Nephron (organoid): ENCODE measurements at regions not wholly inside any gene's neighbourhood (a gene's known extent, or its start where the extent isn't known, plus 50 kb on each side); places are given as distances from the start of the nearest gene placed in this dataset.

ENCODE experiments used
- H3K27ac Mint-ChIP-seq, 3 experiments: 2 replicates each; pipeline ENCODE4 v1.8.0; 2020; ENCODE audit warnings: mixed read lengths in 3 of 3, mild to moderate bottlenecking in 2 of 3, moderate library complexity in 1 of 3
- H3K27me3 Mint-ChIP-seq: 2 replicates; pipeline ENCODE4 v1.8.0; 2021; ENCODE audit warnings: low read depth, mild to moderate bottlenecking, moderate library complexity, mixed read lengths
- H3K36me3 Mint-ChIP-seq: 2 replicates; pipeline ENCODE4 v1.8.0; 2020; ENCODE audit warnings: low read depth, mixed read lengths
- H3K4me1 Mint-ChIP-seq: 2 replicates; pipeline ENCODE4 v1.8.0; 2020; ENCODE audit warnings: mixed read lengths
- H3K4me3 Mint-ChIP-seq, 3 experiments: 2 replicates each; pipeline ENCODE4 v1.8.0; 2020; ENCODE audit warnings: mild to moderate bottlenecking in 3 of 3, mixed read lengths in 3 of 3, moderate library complexity in 2 of 3
- H3K9me3 Mint-ChIP-seq: 2 replicates; pipeline ENCODE4 v1.8.0; 2020; ENCODE audit warnings: mixed read lengths
- TF ChIP-seq, protein P1 (sequence below), 3 experiments: fragments of 200-600 bp; sonication (generic); IDR thresholded peaks; one replicate each; pipeline ENCODE4 v1.5.0; 2021; ENCODE audit warnings: antibody characterized with exemption in 3 of 3; ENCODE audit not compliant: unreplicated experiment in 3 of 3

DNA sequence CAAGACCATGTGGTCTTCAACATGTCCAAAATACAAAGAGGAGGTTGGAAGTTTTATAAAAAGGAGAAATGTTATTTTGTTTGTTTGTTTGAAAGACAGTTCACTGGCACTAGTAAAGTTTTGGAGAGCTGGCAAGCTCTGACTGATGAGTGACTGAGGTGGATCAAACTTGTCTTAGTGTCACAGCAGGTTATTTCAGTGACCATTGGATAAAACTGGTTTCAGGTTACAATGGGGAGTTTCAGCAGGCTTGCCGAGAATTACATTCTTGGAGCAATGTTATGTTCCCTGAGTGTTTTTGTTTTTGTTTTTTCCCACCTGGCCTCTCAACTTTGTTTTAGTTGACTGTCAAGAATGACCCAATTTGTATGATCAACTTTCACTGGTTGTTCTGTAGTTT, 414.5 kb upstream of the ARHGEF26 start:
- Mint-ChIP-seq H3K36me3 (no peaks in the 10 kb centered on the region), H3K4me3 (no peak overlapping the region), H3K27ac (no peak overlapping the region), H3K9me3 (peaks cover 2% of the 10 kb centered on the region), H3K4me1 (no peaks in the 10 kb centered on the region), H3K27me3 (no peaks in the 10 kb centered on the region)
- TF ChIP-seq, protein P1, sequence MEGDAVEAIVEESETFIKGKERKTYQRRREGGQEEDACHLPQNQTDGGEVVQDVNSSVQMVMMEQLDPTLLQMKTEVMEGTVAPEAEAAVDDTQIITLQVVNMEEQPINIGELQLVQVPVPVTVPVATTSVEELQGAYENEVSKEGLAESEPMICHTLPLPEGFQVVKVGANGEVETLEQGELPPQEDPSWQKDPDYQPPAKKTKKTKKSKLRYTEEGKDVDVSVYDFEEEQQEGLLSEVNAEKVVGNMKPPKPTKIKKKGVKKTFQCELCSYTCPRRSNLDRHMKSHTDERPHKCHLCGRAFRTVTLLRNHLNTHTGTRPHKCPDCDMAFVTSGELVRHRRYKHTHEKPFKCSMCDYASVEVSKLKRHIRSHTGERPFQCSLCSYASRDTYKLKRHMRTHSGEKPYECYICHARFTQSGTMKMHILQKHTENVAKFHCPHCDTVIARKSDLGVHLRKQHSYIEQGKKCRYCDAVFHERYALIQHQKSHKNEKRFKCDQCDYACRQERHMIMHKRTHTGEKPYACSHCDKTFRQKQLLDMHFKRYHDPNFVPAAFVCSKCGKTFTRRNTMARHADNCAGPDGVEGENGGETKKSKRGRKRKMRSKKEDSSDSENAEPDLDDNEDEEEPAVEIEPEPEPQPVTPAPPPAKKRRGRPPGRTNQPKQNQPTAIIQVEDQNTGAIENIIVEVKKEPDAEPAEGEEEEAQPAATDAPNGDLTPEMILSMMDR (IDR thresholded peaks at IDR 0.05; ENCODE audit: unreplicated experiment in 3 of 3): no peak

DNA sequence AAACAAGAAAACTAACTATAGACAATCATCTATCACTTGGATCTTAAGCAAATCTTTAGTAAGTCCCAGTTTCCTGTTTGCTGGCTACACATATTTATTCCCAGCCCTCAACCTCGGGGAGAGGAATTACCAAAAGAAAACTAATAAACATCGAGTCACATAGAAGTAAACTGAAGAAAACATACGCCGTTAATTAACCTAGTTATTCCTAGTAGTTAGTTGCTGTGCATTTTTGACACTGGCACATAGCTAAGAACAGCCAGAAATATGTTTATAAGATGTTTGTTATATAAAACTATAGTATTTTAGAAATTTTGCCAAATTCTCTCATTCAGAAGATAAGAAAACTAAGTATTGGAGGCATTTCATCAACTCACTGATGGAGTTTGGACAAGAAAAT, 407.2 kb upstream of the ARHGEF26 start:
- Mint-ChIP-seq H3K36me3 (no peaks in the 10 kb centered on the region), H3K27me3 (peaks cover 2% of the 10 kb centered on the region), H3K4me3 (no peak overlapping the region), H3K4me1 (no peaks in the 10 kb centered on the region), H3K9me3 (peaks cover 2% of the 10 kb centered on the region), H3K27ac (no peak overlapping the region)
- TF ChIP-seq, protein P1 (IDR thresholded peaks at IDR 0.05; ENCODE audit: unreplicated experiment in 3 of 3): no peak

GRCh38 chr3:153714588-153715290, 406.5 kb upstream of the ARHGEF26 start:
- no peaks in the 10 kb centered on the region for H3K4me1 Mint-ChIP-seq
- H3K9me3 Mint-ChIP-seq: peaks cover 2% of the 10 kb centered on the region
- H3K4me3 Mint-ChIP-seq: no peak overlapping the region
- no peaks in the 10 kb centered on the region for H3K36me3 Mint-ChIP-seq
- H3K27me3 Mint-ChIP-seq: peaks cover 3% of the 10 kb centered on the region
- H3K27ac Mint-ChIP-seq: no peak overlapping the region
- TF ChIP-seq, protein P1 (IDR thresholded peaks at IDR 0.05; ENCODE audit: unreplicated experiment in 3 of 3): no peak

- H3K36me3 Mint-ChIP-seq: no peaks in the 10 kb centered on the region
Measured at GRCh38 chr3:153722157-153722556, 399.0 kb upstream of the ARHGEF26 start.

GRCh38 chr3:153731071-153731470, 390.1 kb upstream of the ARHGEF26 start:
- H3K9me3 Mint-ChIP-seq: peaks cover 3% of the 10 kb centered on the region

More at GRCh38 chr3:153722157-153722556, 399.0 kb upstream of the ARHGEF26 start:
- TF ChIP-seq, protein P1 (IDR thresholded peaks at IDR 0.05; ENCODE audit: unreplicated experiment in 3 of 3): no peak
- Mint-ChIP-seq H3K4me1 (peaks cover 10% of the 10 kb centered on the region), H3K27me3 (peaks cover 11% of the 10 kb centered on the region), H3K4me3 (no peak overlapping the region), H3K27ac (no peak overlapping the region), H3K9me3 (no peaks in the 10 kb centered on the region)

More at GRCh38 chr3:153731071-153731470, 390.1 kb upstream of the ARHGEF26 start:
- H3K27ac Mint-ChIP-seq: no peak overlapping the region
- TF ChIP-seq, protein P1 (IDR thresholded peaks at IDR 0.05; ENCODE audit: unreplicated experiment in 3 of 3): no peak
- H3K27me3 Mint-ChIP-seq: peaks cover 4% of the 10 kb centered on the region
- H3K36me3 Mint-ChIP-seq: no peaks in the 10 kb centered on the region
- no peaks in the 10 kb centered on the region for H3K4me1 Mint-ChIP-seq
- H3K4me3 Mint-ChIP-seq: no peak overlapping the region
